CD4-positive, alpha-beta T cell (primary cell): ENCODE measurements at regions not wholly inside any gene's neighbourhood (a gene's known extent, or its start where the extent isn't known, plus 50 kb on each side); places are given as distances from the start of the nearest gene placed in this dataset.
A peak's percentile ranks its signal among the peaks of the same experiment; 100 is the strongest.

Experiments
- ATAC-seq: fragments of 200-7000 bp; cut with Tn5 transposase; one replicate; pipeline ENCODE4 v1.10.0; 2022; ENCODE audit warnings: mild to moderate bottlenecking; ENCODE audit not compliant: poor library complexity
- CTCF ChIA-PET: fragments of 350-600 bp; sonication (Branson Sonifier 250); formaldehyde crosslinking; loops from one replicate; lab custom pipeline; 2021; ENCODE audit warnings: antibody characterized with exemption, inconsistent platforms; lab: Charles Lee
- POLR2A ChIA-PET: fragments of 350-600 bp; sonication (Branson Sonifier 250); formaldehyde crosslinking; loops from one replicate; lab custom pipeline; 2021; ENCODE audit warnings: antibody characterized with exemption, inconsistent platforms; lab: Charles Lee
- DNase-seq, 14 experiments: peaks; one replicate each; pipeline ENCODE4 v3.0.0-alpha.2; 2013 to 2020; ENCODE audit warnings: mixed read lengths in 2 of 14
- H3K27ac ChIP-seq, 2 donors: one replicate each; pipeline versions ENCODE4 v1.5.1 to v1.7.0; 2013; ENCODE audit warnings: low read length in 2 of 2, low read depth in 1 of 2, mild to moderate bottlenecking in 1 of 2
- H3K27me3 ChIP-seq, 2 experiments: 1 replicate in 1 of 2; 2 replicates in 1 of 2; pipeline versions ENCODE4 v1.6.1 to v1.7.0; 2013; ENCODE audit warnings: low read length in 2 of 2, control low read depth in 1 of 2, mild to moderate bottlenecking in 1 of 2, moderate library complexity in 1 of 2; ENCODE audit not compliant: insufficient read depth in 2 of 2, control insufficient read depth in 1 of 2
- H3K36me3 ChIP-seq: one replicate; pipeline ENCODE4 v1.6.1; 2013; ENCODE audit warnings: low read length, control low read depth; ENCODE audit not compliant: insufficient read depth
- H3K4me1 ChIP-seq: one replicate; pipeline ENCODE4 v1.6.1; 2013; ENCODE audit warnings: low read length, control low read depth; ENCODE audit not compliant: insufficient read depth
- H3K4me3 ChIP-seq: one replicate; pipeline ENCODE4 v1.5.1; 2013; ENCODE audit warnings: mild to moderate bottlenecking, low read length, moderate library complexity
- H3K9me3 ChIP-seq, 2 experiments: 1 replicate in 1 of 2; 2 replicates in 1 of 2; pipeline versions ENCODE4 v1.6.1 to v1.7.0; 2013; ENCODE audit warnings: low read length in 2 of 2, mild to moderate bottlenecking in 2 of 2, control low read depth in 1 of 2, moderate library complexity in 1 of 2; ENCODE audit not compliant: control insufficient read depth in 1 of 2, insufficient read depth in 1 of 2
- H3K27ac Mint-ChIP-seq: one replicate; pipeline ENCODE4 v1.8.0; 2020; ENCODE audit warnings: mixed read lengths
- H3K27me3 Mint-ChIP-seq: one replicate; pipeline ENCODE4 v1.8.0; 2021; ENCODE audit warnings: mixed read lengths
- H3K36me3 Mint-ChIP-seq: one replicate; pipeline ENCODE4 v1.8.0; 2021; ENCODE audit warnings: low read depth, mixed read lengths
- H3K4me1 Mint-ChIP-seq: one replicate; pipeline ENCODE4 v1.8.0; 2021; ENCODE audit warnings: low read depth, mixed read lengths
- H3K4me3 Mint-ChIP-seq: one replicate; pipeline ENCODE4 v1.8.0; 2020; ENCODE audit warnings: mild to moderate bottlenecking, mixed read lengths
- H3K9me3 Mint-ChIP-seq: one replicate; pipeline ENCODE4 v1.8.0; 2020; ENCODE audit warnings: mixed read lengths
- intact Hi-C, 2 experiments: fragments of 100-400 bp; cut with DNase I in 1 of 2; cut with micrococcal nuclease in 1 of 2; formaldehyde crosslinking; loops; one replicate each; pipeline versions ENCODE4 v1.15.1 to v1.9.0; 2023 to 2025; cut with DNase I, micrococcal nuclease
- TF ChIP-seq, protein P1 (sequence below): fragments of 200-600 bp; IDR thresholded peaks from one replicate; pipeline ENCODE4 v1.8.0; 2022; ENCODE audit warnings: antibody characterized with exemption, mild to moderate bottlenecking

DNA sequence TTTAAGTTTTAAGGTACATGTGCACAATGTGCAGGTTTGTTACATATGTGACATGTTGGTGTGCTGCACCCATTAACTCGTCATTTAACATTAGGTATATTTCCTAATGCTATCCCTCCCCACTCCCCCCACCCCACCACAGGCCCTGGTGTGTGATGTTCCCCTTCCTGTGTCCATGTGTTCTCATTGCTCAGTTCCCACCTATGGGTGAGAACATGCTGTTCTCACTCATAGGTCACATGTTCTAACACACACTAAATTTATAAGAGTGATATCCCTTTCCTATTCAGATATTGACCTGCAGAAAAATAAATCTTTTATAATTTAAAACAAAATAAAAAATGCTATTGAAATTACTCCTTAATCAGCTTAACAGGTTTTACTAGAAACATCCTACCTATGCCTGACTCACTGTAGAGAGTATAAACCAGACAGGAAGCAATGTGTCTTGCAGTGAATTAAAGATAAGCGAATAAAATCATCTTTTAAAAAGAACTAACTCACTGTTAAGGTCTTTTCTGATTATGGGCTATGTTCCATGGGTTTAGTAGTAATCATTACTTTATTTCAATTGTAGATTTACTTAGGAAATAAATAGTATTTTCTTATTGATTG lies 82.0 kb upstream of the DPH5 start:
- Histone ChIP-seq H3K9me3 (peaks cover 0 to 3% of the 10 kb centered on the region in 2 experiments), H3K36me3 (no peaks in the 10 kb centered on the region), H3K27me3 (no peaks in the 10 kb centered on the region), H3K27ac (no peak overlapping the region), H3K4me3 (no peak overlapping the region), H3K4me1 (peaks cover 22% of the 10 kb centered on the region)
- TF ChIP-seq, protein P1, sequence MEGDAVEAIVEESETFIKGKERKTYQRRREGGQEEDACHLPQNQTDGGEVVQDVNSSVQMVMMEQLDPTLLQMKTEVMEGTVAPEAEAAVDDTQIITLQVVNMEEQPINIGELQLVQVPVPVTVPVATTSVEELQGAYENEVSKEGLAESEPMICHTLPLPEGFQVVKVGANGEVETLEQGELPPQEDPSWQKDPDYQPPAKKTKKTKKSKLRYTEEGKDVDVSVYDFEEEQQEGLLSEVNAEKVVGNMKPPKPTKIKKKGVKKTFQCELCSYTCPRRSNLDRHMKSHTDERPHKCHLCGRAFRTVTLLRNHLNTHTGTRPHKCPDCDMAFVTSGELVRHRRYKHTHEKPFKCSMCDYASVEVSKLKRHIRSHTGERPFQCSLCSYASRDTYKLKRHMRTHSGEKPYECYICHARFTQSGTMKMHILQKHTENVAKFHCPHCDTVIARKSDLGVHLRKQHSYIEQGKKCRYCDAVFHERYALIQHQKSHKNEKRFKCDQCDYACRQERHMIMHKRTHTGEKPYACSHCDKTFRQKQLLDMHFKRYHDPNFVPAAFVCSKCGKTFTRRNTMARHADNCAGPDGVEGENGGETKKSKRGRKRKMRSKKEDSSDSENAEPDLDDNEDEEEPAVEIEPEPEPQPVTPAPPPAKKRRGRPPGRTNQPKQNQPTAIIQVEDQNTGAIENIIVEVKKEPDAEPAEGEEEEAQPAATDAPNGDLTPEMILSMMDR, result no peak
- ATAC-seq, result no peak
- ChIA-PET CTCF (interaction anchor here (0.7 to 1.0 kb wide), 4 partner anchors 23 to 150 kb away, joined by 3 to 5 read pairs (median 3); no protein-coding TSS in a partner anchor), POLR2A (interaction anchor here (1.0 kb wide), 1 partner anchor 178 kb away, joined by 3 read pairs; no protein-coding TSS in a partner anchor)
- DNase-seq, result peak in 1 of 14 experiments; percentile 11
- no peak overlapping the region for H3K4me3 Mint-ChIP-seq
- peak overlapping the region; percentile 94 for H3K27ac Mint-ChIP-seq
- intact Hi-C loops, result no loop called here
- H3K36me3 Mint-ChIP-seq, result no peaks in the 10 kb centered on the region
- no peaks in the 10 kb centered on the region for H3K27me3 Mint-ChIP-seq
- H3K9me3 Mint-ChIP-seq, result no peaks in the 10 kb centered on the region
- peaks cover 59% of the 10 kb centered on the region for H3K4me1 Mint-ChIP-seq

DNA sequence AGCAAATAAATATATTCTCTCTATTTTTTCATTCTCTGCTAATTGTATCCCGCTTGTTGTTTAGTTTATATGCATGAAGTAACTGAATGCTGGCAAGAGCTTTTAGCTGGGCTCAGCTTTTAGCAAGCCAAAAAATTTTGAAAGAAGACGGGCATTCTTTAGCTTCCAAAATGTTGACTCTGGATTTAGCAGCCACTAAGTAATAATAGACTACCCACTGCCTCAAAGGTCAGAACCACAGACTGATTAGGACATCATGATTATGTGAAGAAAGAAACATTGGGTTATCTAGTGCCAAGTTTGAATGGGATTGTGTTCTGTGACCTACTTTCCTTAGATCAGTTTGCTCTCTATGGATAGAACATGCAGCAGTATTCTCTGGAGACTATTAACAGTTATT lies 80.3 kb upstream of the DPH5 start:
- intact Hi-C loops, result no loop called here
- Histone ChIP-seq H3K36me3 (no peaks in the 10 kb centered on the region), H3K27me3 (no peaks in the 10 kb centered on the region), H3K27ac (no peak overlapping the region), H3K4me3 (no peak overlapping the region), H3K9me3 (peaks cover 0 to 3% of the 10 kb centered on the region in 2 experiments), H3K4me1 (peaks cover 16% of the 10 kb centered on the region)
- no peaks in the 10 kb centered on the region for H3K9me3 Mint-ChIP-seq
- DNase-seq (no peak), ATAC-seq (no peak)
- no peaks in the 10 kb centered on the region for H3K36me3 Mint-ChIP-seq
- TF ChIP-seq, protein P1, result no peak
- H3K4me3 Mint-ChIP-seq, result no peak overlapping the region
- no peak overlapping the region for H3K27ac Mint-ChIP-seq
- H3K27me3 Mint-ChIP-seq, result no peaks in the 10 kb centered on the region
- ChIA-PET POLR2A (no interaction called here), CTCF (interaction anchor here (1.1 kb wide), 1 partner anchor 49 kb away, joined by 3 read pairs; no protein-coding TSS in a partner anchor)
- H3K4me1 Mint-ChIP-seq, result peaks cover 42% of the 10 kb centered on the region

DNA sequence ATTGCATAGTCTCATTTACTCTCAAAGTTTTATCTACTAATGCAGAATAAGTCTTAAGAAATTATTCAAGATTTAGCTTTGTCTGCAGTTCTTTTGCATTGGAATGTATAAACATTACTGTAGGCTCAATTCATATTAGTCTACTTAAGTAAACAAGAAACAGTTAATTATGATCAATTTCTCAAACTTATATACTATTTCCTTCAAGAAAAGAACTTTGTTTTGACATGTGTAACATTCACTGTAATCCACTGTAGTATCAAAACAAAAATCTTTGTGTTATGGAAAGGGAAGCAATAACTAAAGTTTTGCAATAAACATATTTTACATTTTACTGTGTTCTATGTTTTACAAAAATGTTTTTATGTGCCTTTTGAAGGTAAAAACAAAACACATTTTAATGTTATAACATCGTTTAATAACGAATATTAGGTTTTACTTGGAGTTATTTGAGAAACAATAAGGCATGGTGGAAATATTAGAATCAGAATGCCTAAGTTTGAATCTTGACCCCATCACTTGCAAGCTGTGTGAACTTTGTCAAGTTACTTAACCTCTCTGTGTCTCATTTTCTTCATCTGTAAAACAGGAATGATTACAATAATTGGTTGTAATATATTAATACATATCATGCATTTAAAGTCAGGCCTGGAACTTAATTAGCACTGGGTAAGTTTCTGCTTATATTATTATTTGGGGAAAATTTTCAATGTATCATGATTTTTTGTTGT lies 77.0 kb upstream of the DPH5 start:
- no peaks in the 10 kb centered on the region for H3K4me1 ChIP-seq
- ATAC-seq, result no peak
- Mint-ChIP-seq H3K27me3 (no peaks in the 10 kb centered on the region), H3K27ac (no peak overlapping the region), H3K4me1 (peaks cover 12% of the 10 kb centered on the region), H3K4me3 (no peak overlapping the region), H3K9me3 (no peaks in the 10 kb centered on the region), H3K36me3 (no peaks in the 10 kb centered on the region)
- no peak overlapping the region for H3K27ac ChIP-seq
- no peaks in the 10 kb centered on the region for H3K36me3 ChIP-seq
- CTCF ChIA-PET, result interaction anchor here (2.3 kb wide), 1 partner anchor 14 kb away, joined by 8 read pairs; no protein-coding TSS in a partner anchor
- no peak overlapping the region for H3K4me3 ChIP-seq
- no peaks in the 10 kb centered on the region for H3K27me3 ChIP-seq
- peaks cover 0 to 3% of the 10 kb centered on the region in 2 experiments for H3K9me3 ChIP-seq
- TF ChIP-seq, protein P1, result no peak
- intact Hi-C loops, result no loop called here
- POLR2A ChIA-PET, result interaction anchor here (0.6 kb wide), 1 partner anchor 22 kb away, joined by 3 read pairs; no protein-coding TSS in a partner anchor
- no peak for DNase-seq
